ENCODE measurements at regions not wholly inside any gene's neighbourhood (a gene's known extent, or its start where the extent isn't known, plus 50 kb on each side); places are given as distances from the start of the nearest gene placed in this dataset.

- Mint-ChIP-seq H3K27me3 (ENCODE audit: unreplicated experiment) (no peaks in the 10 kb centered on the region), H3K4me1 (ENCODE audit: low read depth, unreplicated experiment) (peaks cover 11% of the 10 kb centered on the region), H3K4me3 (ENCODE audit: low read depth, unreplicated experiment) (no peak overlapping the region), H3K36me3 (ENCODE audit: insufficient read depth, unreplicated experiment) (peaks cover 4% of the 10 kb centered on the region), H3K27ac (ENCODE audit: unreplicated experiment) (no peak overlapping the region), H3K9me3 (ENCODE audit: low read depth, unreplicated experiment) (no peaks in the 10 kb centered on the region)
- CTCF ChIA-PET = no interaction called here
- no peak for DNase-seq
- BruUV-seq (replicated peaks) = no TSS peak
- intact Hi-C loops (cut with micrococcal nuclease; ENCODE audit: unreplicated experiment) = loop anchor here (2.0 to 10.0 kb wide), 4 partner anchors 113 to 675 kb away; partner anchors contain the start of gene SOX4
- TF ChIP-seq, protein P1, sequence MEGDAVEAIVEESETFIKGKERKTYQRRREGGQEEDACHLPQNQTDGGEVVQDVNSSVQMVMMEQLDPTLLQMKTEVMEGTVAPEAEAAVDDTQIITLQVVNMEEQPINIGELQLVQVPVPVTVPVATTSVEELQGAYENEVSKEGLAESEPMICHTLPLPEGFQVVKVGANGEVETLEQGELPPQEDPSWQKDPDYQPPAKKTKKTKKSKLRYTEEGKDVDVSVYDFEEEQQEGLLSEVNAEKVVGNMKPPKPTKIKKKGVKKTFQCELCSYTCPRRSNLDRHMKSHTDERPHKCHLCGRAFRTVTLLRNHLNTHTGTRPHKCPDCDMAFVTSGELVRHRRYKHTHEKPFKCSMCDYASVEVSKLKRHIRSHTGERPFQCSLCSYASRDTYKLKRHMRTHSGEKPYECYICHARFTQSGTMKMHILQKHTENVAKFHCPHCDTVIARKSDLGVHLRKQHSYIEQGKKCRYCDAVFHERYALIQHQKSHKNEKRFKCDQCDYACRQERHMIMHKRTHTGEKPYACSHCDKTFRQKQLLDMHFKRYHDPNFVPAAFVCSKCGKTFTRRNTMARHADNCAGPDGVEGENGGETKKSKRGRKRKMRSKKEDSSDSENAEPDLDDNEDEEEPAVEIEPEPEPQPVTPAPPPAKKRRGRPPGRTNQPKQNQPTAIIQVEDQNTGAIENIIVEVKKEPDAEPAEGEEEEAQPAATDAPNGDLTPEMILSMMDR (IDR thresholded peaks at IDR 0.05; ENCODE audit: unreplicated experiment) = no peak
Observed at GRCh38 chr6:22149501-22150367, 147.1 kb downstream of the PRL start.

DNA sequence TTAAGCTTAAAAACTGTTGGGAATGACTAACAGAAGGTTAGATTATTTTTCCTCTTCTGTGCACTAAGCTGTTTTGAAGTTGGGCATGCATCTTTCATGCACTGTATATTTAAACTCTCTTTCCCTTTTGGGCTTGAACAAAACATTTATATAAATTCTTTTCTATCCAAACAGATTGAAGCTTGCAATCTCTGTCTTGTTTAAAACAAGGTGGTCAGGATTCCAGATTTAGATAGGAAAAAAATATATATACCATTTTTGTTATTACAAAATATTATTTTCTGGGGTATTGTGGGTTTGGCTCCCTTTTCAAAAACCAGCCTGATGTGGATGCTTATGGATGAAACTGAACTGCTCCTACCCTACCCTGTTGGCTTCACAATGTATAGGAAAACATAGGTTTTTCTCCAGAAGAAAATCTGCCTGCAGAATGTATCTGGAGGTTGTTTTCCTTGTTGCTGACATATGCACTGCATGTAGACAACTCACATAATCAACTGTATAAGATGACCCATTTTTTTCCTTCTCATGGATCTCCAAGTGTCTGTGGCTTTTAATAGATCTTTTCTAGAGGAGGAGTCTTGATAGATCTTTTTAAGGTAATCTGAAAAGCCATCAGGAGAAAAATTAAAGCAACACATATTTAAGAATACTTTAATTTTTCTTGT is 146.3 kb downstream of the PRL start:
- TF ChIP-seq, protein P1 (IDR thresholded peaks at IDR 0.05; ENCODE audit: unreplicated experiment) = no peak
- H3K27ac Mint-ChIP-seq (ENCODE audit: unreplicated experiment) = no peak overlapping the region
- H3K9me3 Mint-ChIP-seq (ENCODE audit: low read depth, unreplicated experiment) = no peaks in the 10 kb centered on the region
- no peak for DNase-seq
- CTCF ChIA-PET = interaction anchor here (0.6 kb wide), 1 partner anchor 212 kb away, joined by 3 read pairs; no protein-coding TSS in a partner anchor
- peaks cover 4% of the 10 kb centered on the region for H3K36me3 Mint-ChIP-seq (ENCODE audit: insufficient read depth, unreplicated experiment)
- no peaks in the 10 kb centered on the region for H3K27me3 Mint-ChIP-seq (ENCODE audit: unreplicated experiment)
- no peak overlapping the region for H3K4me3 Mint-ChIP-seq (ENCODE audit: low read depth, unreplicated experiment)
- peaks cover 11% of the 10 kb centered on the region for H3K4me1 Mint-ChIP-seq (ENCODE audit: low read depth, unreplicated experiment)
- no TSS peak for BruUV-seq (replicated peaks)
- intact Hi-C loops (cut with micrococcal nuclease; ENCODE audit: unreplicated experiment) = no loop called here

DNA sequence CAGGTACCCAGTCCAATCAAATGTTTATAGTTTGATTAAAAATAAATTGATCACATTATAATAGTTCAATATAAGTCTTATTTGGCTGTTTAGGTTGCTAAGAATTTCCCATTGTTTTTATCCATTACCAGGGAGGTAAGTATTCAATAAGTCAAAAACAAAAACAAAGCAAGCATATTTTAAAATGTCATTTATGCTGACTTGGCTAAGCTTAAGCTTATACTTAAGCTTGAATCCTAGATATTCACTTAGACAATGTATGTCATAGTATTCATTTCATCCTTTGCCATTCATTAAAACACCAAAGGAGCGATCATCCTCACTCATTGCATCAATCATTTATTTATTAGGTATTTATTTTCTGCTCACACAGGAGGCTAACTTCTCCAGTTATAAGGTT is 144.9 kb downstream of the PRL start:
- Mint-ChIP-seq H3K4me3 (ENCODE audit: low read depth, unreplicated experiment) (no peak overlapping the region), H3K36me3 (ENCODE audit: insufficient read depth, unreplicated experiment) (peaks cover under 1% of the 10 kb centered on the region), H3K27ac (ENCODE audit: unreplicated experiment) (no peak overlapping the region), H3K9me3 (ENCODE audit: low read depth, unreplicated experiment) (no peaks in the 10 kb centered on the region), H3K4me1 (ENCODE audit: low read depth, unreplicated experiment) (peaks cover 11% of the 10 kb centered on the region), H3K27me3 (ENCODE audit: unreplicated experiment) (no peaks in the 10 kb centered on the region)
- TF ChIP-seq, protein P1 (IDR thresholded peaks at IDR 0.05; ENCODE audit: unreplicated experiment) = no peak
- CTCF ChIA-PET = no interaction called here
- no peak for DNase-seq
- no TSS peak for BruUV-seq (replicated peaks)
- intact Hi-C loops (cut with micrococcal nuclease; ENCODE audit: unreplicated experiment) = no loop called here

- no peak overlapping the region for H3K4me3 Mint-ChIP-seq (ENCODE audit: low read depth, unreplicated experiment)
- peaks cover 8% of the 10 kb centered on the region for H3K4me1 Mint-ChIP-seq (ENCODE audit: low read depth, unreplicated experiment)
- intact Hi-C loops (cut with micrococcal nuclease; ENCODE audit: unreplicated experiment) = no loop called here
- BruUV-seq (replicated peaks) = no TSS peak
- DNase-seq = no peak
- H3K27ac Mint-ChIP-seq (ENCODE audit: unreplicated experiment) = no peak overlapping the region
- TF ChIP-seq, protein P1 (IDR thresholded peaks at IDR 0.05; ENCODE audit: unreplicated experiment) = no peak
- no peaks in the 10 kb centered on the region for H3K36me3 Mint-ChIP-seq (ENCODE audit: insufficient read depth, unreplicated experiment)
- CTCF ChIA-PET = no interaction called here
- no peaks in the 10 kb centered on the region for H3K27me3 Mint-ChIP-seq (ENCODE audit: unreplicated experiment)
- H3K9me3 Mint-ChIP-seq (ENCODE audit: low read depth, unreplicated experiment) = no peaks in the 10 kb centered on the region
Observed at GRCh38 chr6:22152841-22153240, 144.0 kb downstream of the PRL start.

All from Calu3 (cell line).